Right lobe of liver (tissue), 4 donors: ENCODE measurements at regions not wholly inside any gene's neighbourhood (a gene's known extent, or its start where the extent isn't known, plus 50 kb on each side); places are given as distances from the start of the nearest gene placed in this dataset.

Source experiments
- CTCF ChIP-seq, 4 donors: fragments of 200-600 bp in 3 of 4; fragments of 450-650 bp in 1 of 4; IDR thresholded peaks; one replicate each; pipeline versions ENCODE4 v1.5.1 to v1.8.0; 2016 to 2022; ENCODE audit warnings: antibody characterized with exemption in 4 of 4, mild to moderate bottlenecking in 2 of 4
- POLR2A ChIP-seq: fragments of 450-650 bp; IDR thresholded peaks from one replicate; pipeline ENCODE4 v1.6.1; 2017; ENCODE audit warnings: antibody characterized with exemption, mild to moderate bottlenecking
- donor health status: DM: no; HTN: no; CAD: no.
- donor health status: DM: no; HTN: no; CAD: no.
- donor health status: DM: no; HTN: yes; CAD: no.

- TF ChIP-seq POLR2A, result no peak
- no peak for TF ChIP-seq CTCF (IDR thresholded peaks at IDR 0.05)
These were observed 67.7 kb downstream of the FOXL3 start for GRCh38 chr7:357531-358209.
